GM13976 (cell line): ENCODE measurements at regions not wholly inside any gene's neighbourhood (a gene's known extent, or its start where the extent isn't known, plus 50 kb on each side); places are given as distances from the start of the nearest gene placed in this dataset.

ENCODE experiments used
- DNase-seq: peaks from one replicate; pipeline ENCODE4 v3.0.0; 2012; ENCODE audit warnings: low spot score
- in situ Hi-C: fragments of 300-500 bp; cut with MboI; formaldehyde crosslinking; loops from one replicate; pipeline ENCODE4 v1.12.0; 2022; ENCODE audit warnings: low sequenced_read_pairs, mixed read lengths, inconsistent platforms; ENCODE audit not compliant: unreplicated experiment
- TF ChIP-seq, protein P1 (sequence below): IDR thresholded peaks from 2 replicates; pipeline ENCODE4 v1.5.1; 2012; ENCODE audit warnings: borderline replicate concordance, mild to moderate bottlenecking; ENCODE audit not compliant: insufficient read depth; ENCODE audit errors: extremely low read depth, missing control alignments, control extremely low read depth

DNA sequence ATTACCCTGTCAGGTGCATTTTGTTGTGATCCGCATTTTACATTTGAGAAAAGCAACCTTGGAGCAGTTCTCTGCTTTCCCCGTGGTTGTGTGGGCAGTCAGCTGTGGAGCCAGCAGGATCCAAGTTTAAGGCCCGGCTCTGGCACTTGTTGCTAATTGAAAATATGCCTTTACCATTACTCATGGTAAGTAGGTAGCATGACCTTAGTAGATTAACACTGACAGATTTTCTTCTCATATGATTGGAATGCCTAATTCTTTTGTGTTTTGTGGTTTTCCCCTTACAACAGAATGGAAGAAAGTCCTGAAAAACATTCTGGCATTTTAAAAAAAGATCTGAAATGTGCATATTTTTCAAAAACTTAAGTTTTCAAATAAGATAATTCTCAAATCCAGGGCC lies 246.5 kb upstream of the LRRN1 start:
- no peak for DNase-seq
- TF ChIP-seq, protein P1, sequence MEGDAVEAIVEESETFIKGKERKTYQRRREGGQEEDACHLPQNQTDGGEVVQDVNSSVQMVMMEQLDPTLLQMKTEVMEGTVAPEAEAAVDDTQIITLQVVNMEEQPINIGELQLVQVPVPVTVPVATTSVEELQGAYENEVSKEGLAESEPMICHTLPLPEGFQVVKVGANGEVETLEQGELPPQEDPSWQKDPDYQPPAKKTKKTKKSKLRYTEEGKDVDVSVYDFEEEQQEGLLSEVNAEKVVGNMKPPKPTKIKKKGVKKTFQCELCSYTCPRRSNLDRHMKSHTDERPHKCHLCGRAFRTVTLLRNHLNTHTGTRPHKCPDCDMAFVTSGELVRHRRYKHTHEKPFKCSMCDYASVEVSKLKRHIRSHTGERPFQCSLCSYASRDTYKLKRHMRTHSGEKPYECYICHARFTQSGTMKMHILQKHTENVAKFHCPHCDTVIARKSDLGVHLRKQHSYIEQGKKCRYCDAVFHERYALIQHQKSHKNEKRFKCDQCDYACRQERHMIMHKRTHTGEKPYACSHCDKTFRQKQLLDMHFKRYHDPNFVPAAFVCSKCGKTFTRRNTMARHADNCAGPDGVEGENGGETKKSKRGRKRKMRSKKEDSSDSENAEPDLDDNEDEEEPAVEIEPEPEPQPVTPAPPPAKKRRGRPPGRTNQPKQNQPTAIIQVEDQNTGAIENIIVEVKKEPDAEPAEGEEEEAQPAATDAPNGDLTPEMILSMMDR: no peak
- in situ Hi-C loops: no loop called here

DNA sequence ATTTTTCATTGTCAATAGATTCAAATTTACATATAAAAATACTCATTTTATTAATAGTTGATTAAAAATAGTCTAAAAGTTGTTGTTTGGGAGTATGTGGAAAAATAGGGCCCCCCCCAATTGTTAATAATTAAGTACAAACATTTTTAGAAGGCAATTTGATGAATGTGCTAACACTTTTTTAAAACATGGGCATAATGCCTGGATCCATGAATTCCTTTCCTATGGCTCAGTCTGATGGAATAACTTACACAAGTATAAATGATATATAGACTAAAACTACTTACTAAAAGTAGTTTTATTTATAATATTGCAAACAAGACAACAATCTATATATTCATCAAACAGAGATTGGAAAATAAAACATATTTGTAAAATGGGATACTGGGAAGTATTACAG lies 247.2 kb upstream of the LRRN1 start:
- TF ChIP-seq, protein P1: no peak
- in situ Hi-C loops: no loop called here

DNA sequence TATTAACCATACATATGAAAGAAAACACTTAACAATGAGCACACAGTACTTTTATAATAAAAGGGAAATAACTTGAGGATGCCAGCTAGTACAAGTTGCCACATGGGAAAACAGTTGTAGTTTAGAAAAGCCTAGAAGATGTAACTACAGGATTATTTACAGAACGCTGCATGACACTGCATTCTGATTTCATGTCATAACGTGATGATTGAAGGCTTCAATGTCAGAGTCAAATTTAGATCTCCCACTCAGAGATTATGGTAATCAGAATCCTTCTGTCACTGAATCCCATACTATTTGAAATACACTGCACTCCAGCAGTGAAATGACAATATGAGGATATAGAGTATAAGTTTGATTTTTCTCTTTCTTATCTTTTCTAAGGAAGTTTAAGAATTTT lies 253.9 kb upstream of the LRRN1 start:
- TF ChIP-seq, protein P1: no peak
- in situ Hi-C loops: no loop called here
- no peak for DNase-seq

More for the DNA sequence above, 247.2 kb upstream of the LRRN1 start:
- DNase-seq: no peak

DNA sequence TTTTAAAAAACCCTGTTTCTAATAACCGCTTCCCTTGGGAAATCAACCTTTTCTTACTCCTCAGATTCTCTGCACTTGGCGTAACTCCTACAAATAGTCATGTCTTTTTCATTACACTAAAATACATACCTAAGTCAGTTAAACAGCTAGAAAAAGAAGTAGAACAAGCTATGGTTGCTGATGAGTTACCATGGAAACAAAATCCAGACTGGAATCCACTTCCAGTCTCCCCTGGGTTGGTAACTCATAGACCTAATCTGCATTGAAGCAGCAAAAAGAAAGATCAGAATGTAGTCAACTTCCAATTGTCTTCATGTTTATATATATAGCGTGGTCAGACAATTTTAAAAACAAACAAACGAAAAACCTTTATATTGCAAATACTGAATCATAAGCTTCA lies 260.8 kb upstream of the LRRN1 start:
- in situ Hi-C loops: no loop called here
- TF ChIP-seq, protein P1: no peak
- no peak for DNase-seq

DNA sequence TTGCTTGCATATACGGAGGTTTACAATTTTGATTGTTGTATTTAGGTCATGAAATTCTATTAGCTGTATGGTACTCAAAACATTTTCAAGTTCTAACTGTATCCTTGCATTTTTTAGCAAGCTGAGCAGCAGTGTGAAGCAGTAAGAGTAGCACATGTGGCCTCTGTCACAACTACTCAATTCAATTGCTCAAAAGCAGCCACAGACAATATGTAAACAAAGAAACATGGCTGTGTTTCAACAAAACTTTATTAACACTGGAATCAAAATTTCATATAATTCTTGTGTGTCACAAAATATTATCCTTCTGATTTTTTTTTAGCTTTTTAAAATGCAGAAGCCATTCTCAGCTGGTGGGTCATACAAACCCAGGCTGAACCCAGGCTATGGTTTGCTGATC lies 266.7 kb upstream of the LRRN1 start:
- no peak for DNase-seq
- in situ Hi-C loops: no loop called here
- TF ChIP-seq, protein P1: no peak

DNA sequence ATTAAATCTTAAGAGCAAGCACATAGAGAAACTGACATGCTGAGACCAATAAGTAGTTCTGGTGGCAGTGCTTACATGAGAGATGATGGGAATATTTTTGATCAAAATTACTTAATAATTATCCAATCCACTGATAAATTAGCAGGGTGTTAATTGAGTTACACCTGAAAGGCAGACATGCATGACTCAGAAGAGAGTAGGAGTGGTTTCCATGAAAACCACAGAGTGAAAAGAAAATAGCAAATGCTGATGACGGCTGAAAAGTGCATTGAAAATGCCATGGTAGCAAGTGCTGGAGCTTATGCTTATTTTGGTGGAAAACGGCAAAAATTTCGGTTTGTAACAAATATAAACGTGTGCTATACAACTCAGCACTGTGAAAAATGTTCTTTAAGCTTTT lies 267.8 kb upstream of the LRRN1 start:
- in situ Hi-C loops: no loop called here
- DNase-seq: no peak
- TF ChIP-seq, protein P1: no peak

DNA sequence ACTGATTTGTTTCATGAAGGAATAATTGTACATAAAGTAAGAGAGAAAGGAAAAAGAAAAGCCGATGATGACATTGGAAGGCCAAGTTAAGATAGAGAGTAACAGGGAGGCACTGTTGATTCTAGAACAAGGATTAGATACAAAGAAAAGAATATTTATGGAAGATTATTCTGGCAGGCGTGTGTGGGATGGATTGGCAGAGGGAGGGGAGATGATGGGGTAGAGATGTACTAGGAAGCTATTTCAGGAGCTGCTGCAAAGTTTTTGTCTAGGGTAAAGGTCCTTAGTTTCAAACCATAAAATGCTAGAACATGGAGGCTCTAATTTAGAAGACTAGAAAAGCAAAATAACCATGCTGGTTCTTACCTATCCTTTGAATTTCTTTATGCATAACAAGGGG lies 280.0 kb upstream of the LRRN1 start:
- in situ Hi-C loops: no loop called here
- no peak for DNase-seq
- TF ChIP-seq, protein P1: no peak
